ENCODE measurements at regions not wholly inside any gene's neighbourhood (a gene's known extent, or its start where the extent isn't known, plus 50 kb on each side); places are given as distances from the start of the nearest gene placed in this dataset.

- DNase-seq (ENCODE audit: low read depth) = no peak
- H3K4me3 ChIP-seq (ENCODE audit: control insufficient read depth, low read depth, low read length) = no peak overlapping the region
- no peak for TF ChIP-seq CTCF (IDR thresholded peaks at IDR 0.05; ENCODE audit: control insufficient read depth, insufficient read depth, low read depth, low read length, missing control alignments)
Observed at GRCh38 chr2:105645938-105646773, 98.6 kb upstream of the NCK2 start.

GRCh38 chr2:105645031-105645937, 99.4 kb upstream of the NCK2 start:
- TF ChIP-seq CTCF (IDR thresholded peaks at IDR 0.05; ENCODE audit: control insufficient read depth, insufficient read depth, low read depth, low read length, missing control alignments) = no peak
- no peak for DNase-seq (ENCODE audit: low read depth)
- H3K4me3 ChIP-seq (ENCODE audit: control insufficient read depth, low read depth, low read length) = no peak overlapping the region

- no peak overlapping the region for H3K4me3 ChIP-seq (ENCODE audit: control insufficient read depth, low read depth, low read length)
- DNase-seq (ENCODE audit: low read depth) = peak; percentile 11
- TF ChIP-seq CTCF (IDR thresholded peaks at IDR 0.05; ENCODE audit: control insufficient read depth, insufficient read depth, low read depth, low read length, missing control alignments) = no peak
Observed at GRCh38 chr2:105644174-105644980, 100.3 kb upstream of the NCK2 start.

- H3K4me3 ChIP-seq (ENCODE audit: control insufficient read depth, low read depth, low read length) = no peak overlapping the region
- DNase-seq (ENCODE audit: low read depth) = no peak
- no peak for TF ChIP-seq CTCF (IDR thresholded peaks at IDR 0.05; ENCODE audit: control insufficient read depth, insufficient read depth, low read depth, low read length, missing control alignments)
Observed at GRCh38 chr2:105643405-105644173, 101.1 kb upstream of the NCK2 start.

GRCh38 chr2:105641389-105641811, 103.3 kb upstream of the NCK2 start:
- H3K4me3 ChIP-seq (ENCODE audit: control insufficient read depth, low read depth, low read length) = no peak overlapping the region
- DNase-seq (ENCODE audit: low read depth) = no peak
- TF ChIP-seq CTCF (IDR thresholded peaks at IDR 0.05; ENCODE audit: control insufficient read depth, insufficient read depth, low read depth, low read length, missing control alignments) = no peak
